ENCODE measurements at regions not wholly inside any gene's neighbourhood (a gene's known extent, or its start where the extent isn't known, plus 50 kb on each side); places are given as distances from the start of the nearest gene placed in this dataset.

GRCh38 chr3:64445109-64445943, 220.1 kb upstream of the PRICKLE2 start:
- TF ChIP-seq CTCF (IDR thresholded peaks at IDR 0.05; ENCODE audit: low read depth, low read length, poor library complexity, severe bottlenecking) (no peak), EZH2phosphoT487 (IDR thresholded peaks at IDR 0.05; ENCODE audit: borderline replicate concordance, low read length) (no peak)
